ENCODE measurements at regions not wholly inside any gene's neighbourhood (a gene's known extent, or its start where the extent isn't known, plus 50 kb on each side); places are given as distances from the start of the nearest gene placed in this dataset.

DNA sequence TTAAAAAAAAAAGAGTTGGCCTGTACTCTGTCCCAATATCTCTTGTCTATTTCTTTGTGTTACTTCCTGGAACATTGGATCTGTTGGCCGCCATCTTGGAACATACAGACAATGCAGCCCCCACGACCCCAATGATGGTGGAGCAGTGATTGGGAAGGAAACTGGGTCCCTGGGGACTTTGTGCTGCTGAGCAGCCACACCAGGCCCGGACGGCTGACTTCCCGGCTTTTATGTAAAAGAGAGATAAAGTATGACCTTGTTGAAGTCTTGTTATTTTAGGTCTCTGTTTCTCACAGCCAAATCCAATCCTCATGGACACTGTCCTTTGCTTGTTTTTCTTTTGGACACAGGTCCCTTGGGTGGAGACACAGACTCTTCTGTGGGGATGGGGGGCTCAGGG is 204.5 kb downstream of the SALL1 start:
- no peak for DNase-seq (ENCODE audit: low read depth)
- TF ChIP-seq CTCF (IDR thresholded peaks at IDR 0.05; ENCODE audit: low read depth, low read length, missing control alignments), result no peak
- no peak overlapping the region for H3K4me3 ChIP-seq (ENCODE audit: low read depth, low read length)

- no peak for DNase-seq (ENCODE audit: low read depth)
- H3K4me3 ChIP-seq (ENCODE audit: low read depth, low read length), result no peak overlapping the region
- no peak for TF ChIP-seq CTCF (IDR thresholded peaks at IDR 0.05; ENCODE audit: low read depth, low read length, missing control alignments)
Measured at GRCh38 chr16:50946098-50946497, 204.2 kb downstream of the CYLD start.

DNA sequence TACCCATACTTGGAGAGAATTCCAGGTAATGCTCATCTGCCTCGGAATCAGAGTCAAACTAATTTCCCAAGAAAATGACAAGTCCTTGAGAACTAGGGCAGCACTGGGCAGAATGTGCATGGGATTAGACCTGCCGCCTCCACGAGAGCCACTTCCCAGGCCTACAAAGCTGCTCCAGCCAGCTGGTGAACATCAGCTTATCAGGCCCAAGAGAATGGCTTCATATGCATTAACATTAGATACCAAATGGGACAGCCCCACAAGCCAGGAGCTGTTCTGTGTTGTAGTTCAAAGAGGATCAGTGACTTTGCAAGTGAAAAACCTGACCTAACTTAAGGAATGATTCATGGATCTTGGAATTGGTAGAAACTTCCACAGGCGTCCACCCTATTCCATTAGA is 203.3 kb downstream of the CYLD start:
- DNase-seq (ENCODE audit: low read depth), result no peak
- H3K4me3 ChIP-seq (ENCODE audit: low read depth, low read length), result no peak overlapping the region
- no peak for TF ChIP-seq CTCF (IDR thresholded peaks at IDR 0.05; ENCODE audit: low read depth, low read length, missing control alignments)

DNA sequence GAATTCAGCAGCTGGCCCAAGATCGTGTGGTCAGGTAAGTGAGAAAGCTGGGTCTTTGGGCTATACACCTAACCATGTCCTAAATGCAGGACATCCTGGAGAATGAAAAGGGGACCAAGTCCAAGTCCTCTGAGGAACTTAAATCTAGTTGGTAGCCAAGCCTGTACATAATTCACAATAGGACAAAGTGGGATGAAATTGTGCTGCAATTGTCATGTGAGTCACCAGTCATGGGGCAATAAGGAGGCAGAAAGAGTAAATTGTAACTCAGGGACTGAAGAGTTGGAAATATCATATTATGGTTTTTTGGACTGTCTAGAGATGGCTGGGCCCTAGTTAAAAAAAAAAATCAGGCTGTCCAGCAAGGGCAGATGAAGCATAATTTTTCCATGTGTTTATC is 202.6 kb downstream of the CYLD start:
- no peak for TF ChIP-seq CTCF (IDR thresholded peaks at IDR 0.05; ENCODE audit: low read depth, low read length, missing control alignments)
- H3K4me3 ChIP-seq (ENCODE audit: low read depth, low read length), result no peak overlapping the region
- no peak for DNase-seq (ENCODE audit: low read depth)

DNA sequence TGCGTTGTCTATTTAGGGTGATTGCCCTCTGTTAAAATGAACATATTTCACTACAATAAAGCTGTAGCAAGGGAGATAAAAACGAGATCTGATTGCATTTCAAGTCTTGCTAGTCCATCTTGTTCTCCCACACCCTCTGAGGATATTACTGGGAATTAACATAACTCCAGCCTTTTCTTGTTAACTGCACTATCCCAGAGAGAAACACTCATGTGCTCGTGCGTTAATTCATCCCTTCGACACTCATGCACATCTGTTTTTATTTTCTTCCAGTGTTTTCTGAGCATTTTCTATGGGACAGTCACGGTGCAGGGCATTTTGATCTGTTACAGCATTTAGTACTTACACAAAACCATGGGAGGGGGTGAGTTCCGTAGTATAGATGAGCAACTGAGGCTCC is 202.1 kb downstream of the CYLD start:
- TF ChIP-seq CTCF (IDR thresholded peaks at IDR 0.05; ENCODE audit: low read depth, low read length, missing control alignments), result no peak
- no peak for DNase-seq (ENCODE audit: low read depth)
- H3K4me3 ChIP-seq (ENCODE audit: low read depth, low read length), result no peak overlapping the region

DNA sequence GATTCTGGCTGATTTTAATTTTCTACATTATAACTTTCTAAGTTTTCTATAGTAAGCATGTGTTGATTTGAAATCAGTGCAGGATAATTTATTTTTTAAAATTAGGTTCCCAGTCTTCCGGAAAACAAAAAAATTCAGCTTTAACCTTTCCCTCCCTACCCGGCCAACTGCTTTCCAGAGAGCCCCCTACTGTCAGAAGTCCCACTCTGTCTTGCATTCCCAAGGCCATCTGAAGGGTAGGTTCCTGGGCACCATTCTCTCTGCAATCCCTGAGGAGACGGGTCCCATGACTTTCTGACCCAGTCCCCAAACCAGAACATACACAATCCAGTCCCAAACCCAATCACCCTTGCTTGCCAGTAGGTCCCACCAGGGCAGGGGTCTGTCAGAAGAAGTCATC is 200.3 kb downstream of the CYLD start:
- H3K4me3 ChIP-seq (ENCODE audit: low read depth, low read length), result no peak overlapping the region
- no peak for TF ChIP-seq CTCF (IDR thresholded peaks at IDR 0.05; ENCODE audit: low read depth, low read length, missing control alignments)
- no peak for DNase-seq (ENCODE audit: low read depth)

GRCh38 chr16:50941681-50942080 is 199.8 kb downstream of the CYLD start:
- TF ChIP-seq CTCF (IDR thresholded peaks at IDR 0.05; ENCODE audit: low read depth, low read length, missing control alignments), result no peak
- DNase-seq (ENCODE audit: low read depth), result no peak
- H3K4me3 ChIP-seq (ENCODE audit: low read depth, low read length), result no peak overlapping the region
